Stimulated activated CD8-positive, alpha-beta memory T cell treated with anti-CD3 and anti-CD28 coated beads, Interleukin-4, amount 100 ng/mL, for 24 hours (primary cell): ENCODE measurements at regions not wholly inside any gene's neighbourhood (a gene's known extent, or its start where the extent isn't known, plus 50 kb on each side); places are given as distances from the start of the nearest gene placed in this dataset.
"Not testable (repeated sequence)": the region's sequence is repeated elsewhere in the genome, so short reads cannot be mapped to it uniquely, and the experiment has no call there.

ENCODE experiments used
- DNase-seq: peaks from one replicate; pipeline ENCODE4 v3.0.0-alpha.2; 2020; ENCODE audit warnings: low read depth

DNA sequence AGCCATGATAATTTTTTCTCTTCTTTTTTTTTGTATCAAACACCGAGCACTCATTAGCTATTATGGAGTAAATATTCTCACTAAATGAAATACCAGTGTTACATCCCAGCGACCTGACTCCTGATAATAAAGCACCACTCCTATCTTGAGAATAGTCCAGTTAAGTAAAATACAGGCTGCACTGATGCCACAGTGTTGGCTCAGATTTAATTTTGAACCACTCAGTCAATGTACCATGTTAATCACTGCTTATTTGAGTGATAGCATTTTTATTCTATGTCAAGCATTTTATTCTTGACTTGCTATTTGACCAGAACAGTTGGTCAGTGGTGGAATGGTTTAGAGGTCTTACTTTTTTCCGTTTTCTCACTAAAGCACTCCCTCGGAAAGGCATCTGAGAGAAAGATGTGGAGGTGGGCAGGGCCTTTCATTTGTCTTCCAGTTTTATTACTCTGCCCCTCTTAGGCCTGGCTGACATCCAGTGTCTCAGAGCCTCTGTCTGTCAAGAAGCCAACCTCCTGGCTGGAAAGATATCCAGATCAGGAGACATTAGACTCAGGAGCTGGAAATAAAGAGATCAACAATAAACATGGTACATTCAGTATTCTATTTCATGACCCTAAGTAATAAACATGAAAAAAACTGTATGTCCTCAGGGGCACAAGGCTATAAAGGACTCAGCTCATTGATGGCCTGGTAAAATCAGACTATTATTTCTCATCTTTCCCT is 457.8 kb downstream of the EPM2A start:
- DNase-seq, result no peak

DNA sequence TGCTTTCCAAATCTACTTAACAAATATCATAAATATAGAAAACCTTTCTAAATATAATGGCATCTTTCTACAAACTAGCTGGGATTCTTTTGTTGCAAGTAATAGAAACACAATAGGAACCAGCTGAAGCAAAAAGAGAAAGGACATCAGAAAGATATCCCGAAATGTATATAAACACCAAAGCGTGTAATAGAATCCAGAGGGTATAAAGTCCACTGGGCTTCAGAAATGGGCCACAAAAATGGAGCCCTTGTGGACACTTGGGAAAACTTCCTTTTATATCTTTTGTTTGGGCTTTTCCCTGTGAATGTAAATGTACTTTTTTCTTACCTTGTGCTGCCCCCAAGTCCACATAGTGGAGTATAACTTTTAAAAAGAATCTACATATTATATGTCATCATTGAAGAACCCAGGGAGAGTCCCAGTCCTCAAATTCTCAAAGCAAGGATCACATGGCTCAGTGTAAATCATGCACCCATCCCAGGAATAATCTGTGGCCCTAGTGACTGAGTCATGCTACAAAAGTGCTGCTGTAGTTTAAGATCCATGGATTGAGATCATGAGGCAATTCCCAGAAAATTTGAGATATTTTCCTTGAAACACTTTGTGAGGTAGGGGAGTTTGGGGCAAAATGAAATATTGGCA is 457.0 kb downstream of the EPM2A start:
- no peak for DNase-seq

DNA sequence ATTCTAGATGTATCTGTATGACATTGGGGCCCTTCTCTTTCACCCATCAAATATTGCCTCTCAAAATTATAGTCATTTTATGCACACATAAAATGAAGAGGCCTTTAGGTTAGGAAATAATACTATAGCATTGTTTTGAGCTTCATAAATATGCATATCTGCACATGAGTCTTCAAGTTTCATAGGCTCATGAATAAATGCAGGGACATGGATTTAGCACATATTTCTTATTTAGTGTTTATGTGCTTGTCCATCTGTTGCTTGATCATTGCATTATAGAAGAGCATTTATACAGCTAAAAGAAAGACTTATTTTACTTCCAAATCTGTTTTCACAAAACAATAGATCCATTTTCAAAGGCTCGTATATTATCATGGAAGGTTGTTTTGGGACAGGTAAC is 455.8 kb downstream of the EPM2A start:
- no peak for DNase-seq

DNA sequence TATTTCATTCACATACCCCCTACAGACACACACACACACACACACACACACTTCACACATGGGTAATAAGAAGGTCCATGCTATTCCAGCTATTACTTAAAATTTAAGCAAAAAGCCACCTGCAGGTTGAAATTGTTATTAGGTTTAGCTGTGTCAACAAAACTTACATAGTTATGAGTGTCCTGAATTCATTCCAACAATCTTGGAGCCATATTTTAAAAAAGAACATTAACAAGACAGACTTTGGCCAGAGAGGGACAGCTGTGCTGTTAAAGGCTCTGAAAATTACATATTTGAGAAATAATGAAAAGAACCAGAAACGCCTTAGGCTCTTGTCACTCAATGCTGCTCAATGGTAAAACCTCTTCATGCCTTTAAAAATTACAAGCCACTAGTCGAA is 455.3 kb downstream of the EPM2A start:
- DNase-seq, result no peak

DNA sequence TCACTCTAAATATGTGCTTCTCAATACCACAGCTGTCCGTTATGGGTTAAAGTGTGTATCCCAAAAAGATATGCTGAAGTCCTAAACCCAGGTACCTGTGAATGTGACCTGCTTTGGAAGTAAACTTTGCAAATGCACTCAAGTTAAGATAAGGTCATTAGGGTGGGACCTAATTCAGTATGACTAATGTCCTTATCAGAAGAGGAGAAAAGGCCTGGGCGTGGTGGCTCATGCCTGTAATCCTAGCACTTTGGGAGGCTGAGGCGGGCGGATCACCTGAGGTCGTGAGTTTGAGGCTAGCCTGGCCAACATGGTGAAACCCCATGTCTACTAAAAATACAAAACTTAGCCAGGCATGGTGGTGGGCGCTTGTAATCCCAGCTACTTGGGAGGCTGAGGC is 452.1 kb downstream of the EPM2A start:
- not testable (repeated sequence) for DNase-seq

DNA sequence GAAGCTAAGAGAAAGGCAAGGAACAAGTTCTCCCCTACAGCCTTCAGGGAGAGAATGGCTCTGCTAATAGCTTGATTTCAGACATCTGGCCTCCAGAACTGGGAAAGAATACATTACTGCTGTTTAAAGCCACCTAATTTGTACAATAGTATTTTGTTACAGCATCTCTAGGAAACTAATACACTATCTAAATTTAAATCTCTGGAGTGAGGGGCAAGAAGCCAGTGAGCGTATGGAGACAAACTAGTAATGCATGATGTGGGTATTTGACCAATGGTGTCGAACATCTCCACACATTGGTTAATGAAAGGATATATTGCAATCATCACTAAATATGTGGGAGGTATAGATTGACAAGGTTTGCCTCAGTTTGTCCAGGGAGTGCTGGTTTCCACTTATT is 451.5 kb downstream of the EPM2A start:
- DNase-seq, result no peak

DNA sequence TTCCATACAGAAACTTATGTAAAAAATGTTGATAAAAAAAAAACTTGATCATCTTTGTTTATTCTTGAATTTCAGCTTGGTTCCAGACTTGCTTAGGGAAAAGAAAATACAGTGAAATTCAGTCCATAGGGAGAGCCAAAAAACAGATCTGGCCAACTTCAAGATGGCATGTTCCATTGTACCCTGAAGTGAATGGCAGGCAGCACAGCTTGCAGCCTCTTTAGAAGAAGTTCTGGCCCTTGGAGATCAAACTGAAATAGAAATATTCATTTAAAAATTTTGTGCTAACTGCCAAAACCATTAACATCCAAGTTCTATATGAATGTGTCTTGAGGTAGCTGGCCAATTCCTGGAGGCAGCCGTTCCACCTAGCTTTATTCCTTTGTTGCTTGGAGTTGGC is 448.4 kb downstream of the EPM2A start:
- DNase-seq, result no peak

DNA sequence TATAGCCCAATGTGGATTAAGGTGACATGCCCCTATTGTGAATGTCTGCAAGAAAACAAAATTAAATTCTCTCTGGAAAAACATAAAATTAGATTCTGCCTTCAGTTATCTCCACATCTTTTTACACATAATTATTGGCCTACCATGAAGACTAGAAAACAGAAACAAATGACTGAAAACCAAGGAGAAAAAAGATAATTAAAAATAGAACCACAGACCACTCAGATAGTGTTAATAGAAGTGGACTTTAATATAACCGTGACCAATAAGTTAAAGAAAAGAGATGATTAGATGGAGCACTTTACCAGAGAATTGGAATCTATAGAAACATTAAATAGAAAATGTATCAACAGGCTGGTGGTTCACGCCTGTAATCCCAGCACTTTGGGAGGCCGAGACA is 445.7 kb downstream of the EPM2A start:
- no peak for DNase-seq

DNA sequence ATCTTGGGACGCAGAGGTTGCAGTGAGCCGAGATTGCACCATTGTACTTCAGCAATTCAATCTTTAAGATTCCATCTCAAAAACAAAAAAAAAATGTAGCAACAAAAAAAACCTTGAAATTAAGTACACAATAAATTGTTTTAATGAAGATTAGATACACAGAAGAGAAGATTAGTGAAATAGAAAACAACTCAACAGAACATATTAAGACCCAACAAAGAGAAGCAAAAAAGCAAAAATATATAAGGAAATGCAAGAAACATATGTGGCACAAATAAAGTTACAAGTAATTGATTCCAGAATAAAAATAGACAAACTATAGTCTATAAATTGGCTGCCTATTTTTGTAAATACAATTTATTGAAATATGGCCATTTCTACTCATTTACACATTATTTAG is 445.2 kb downstream of the EPM2A start:
- DNase-seq, result no peak

DNA sequence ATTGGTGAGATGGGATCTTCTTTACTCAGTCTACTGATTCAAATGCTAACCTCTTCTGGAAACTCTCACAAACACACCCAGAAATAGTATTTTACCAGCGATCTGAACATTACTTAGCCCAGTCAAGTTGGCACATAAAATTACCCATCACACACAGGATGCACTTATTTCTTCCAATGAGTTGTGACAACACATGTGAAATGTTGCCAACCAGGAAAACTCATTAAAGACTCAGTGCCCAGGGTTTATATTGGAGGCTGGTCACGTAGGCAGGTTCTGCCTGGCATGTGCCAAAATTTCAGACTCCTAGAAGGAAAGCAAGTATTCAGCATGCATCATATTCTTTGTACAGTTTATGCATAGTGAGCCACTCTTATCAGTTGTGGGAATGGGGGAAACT is 443.3 kb downstream of the EPM2A start:
- DNase-seq, result no peak

DNA sequence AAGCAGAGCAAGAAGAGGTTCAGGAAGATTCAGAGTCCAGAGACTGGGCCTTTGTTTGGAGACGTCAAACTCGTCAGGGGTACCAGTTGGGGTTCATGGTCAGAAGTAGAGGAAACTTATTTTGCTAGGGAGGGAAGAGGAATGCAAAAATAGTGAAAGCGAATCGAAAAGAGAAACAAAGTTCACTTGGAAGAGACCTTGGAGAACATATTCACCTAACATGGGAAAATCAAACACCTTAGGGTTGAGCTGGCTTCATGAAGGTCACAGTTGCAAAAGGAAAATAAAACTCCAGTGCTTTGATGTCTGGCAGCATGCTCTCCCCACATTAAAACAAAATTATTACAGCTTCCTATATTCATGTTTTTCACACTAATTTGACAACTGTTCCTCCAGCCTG is 440.4 kb downstream of the EPM2A start:
- no peak for DNase-seq

DNA sequence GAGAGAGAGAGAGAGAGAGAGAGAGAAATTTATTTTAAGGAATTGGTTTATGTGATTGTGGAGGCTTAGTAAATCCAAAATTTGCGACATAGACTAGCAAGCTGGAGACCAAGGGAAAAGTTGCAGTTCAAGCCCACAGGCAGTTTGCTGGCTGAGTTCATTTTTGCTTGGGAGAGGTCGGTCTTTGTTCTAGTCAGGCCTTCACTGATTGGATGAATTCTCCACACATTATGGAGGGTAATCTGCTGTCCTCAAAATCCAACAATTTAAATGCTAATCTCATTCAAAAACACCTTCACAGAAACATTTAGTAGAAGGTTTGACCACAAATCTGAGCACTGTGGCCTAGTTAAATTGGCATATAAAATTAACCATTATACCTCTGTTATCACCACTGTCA is 439.6 kb downstream of the EPM2A start:
- DNase-seq, result no peak

DNA sequence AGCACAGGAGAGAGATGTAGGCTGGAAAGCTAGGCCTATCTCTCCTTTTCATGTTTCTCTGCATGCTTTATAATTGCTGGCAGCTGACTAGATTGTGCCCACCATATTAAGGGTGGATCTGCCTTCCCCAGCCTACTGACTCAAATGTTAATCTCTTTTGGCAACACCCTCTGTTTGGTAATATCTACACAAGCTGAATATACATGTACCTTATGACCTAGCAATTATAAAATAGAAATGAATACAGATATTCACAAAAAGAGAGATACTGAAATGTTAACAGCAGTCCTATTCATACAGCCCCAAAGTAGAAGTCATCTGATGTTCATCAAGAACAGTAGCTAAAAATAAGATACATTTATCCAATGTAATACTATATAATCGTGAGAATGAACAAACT is 429.6 kb downstream of the EPM2A start:
- DNase-seq, result no peak

DNA sequence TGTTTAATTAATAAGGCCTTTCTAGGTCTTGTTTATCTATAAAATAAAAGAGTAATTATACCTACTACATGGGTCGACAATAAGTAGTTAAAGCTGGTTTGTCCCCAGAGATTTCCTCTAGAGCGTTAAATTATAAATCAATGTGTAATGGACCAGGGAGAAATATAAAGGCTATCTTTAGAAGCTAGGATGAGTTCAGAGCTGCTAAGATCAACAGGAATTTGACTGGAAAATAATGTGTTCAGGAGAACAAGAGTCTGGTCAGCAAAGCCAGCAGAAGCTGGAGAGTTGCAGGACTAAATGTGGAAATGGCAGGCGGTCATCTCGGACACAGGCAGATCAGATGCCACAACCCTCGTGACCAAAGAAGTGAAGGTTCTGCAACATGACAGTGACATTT is 428.8 kb downstream of the EPM2A start:
- DNase-seq, result no peak

DNA sequence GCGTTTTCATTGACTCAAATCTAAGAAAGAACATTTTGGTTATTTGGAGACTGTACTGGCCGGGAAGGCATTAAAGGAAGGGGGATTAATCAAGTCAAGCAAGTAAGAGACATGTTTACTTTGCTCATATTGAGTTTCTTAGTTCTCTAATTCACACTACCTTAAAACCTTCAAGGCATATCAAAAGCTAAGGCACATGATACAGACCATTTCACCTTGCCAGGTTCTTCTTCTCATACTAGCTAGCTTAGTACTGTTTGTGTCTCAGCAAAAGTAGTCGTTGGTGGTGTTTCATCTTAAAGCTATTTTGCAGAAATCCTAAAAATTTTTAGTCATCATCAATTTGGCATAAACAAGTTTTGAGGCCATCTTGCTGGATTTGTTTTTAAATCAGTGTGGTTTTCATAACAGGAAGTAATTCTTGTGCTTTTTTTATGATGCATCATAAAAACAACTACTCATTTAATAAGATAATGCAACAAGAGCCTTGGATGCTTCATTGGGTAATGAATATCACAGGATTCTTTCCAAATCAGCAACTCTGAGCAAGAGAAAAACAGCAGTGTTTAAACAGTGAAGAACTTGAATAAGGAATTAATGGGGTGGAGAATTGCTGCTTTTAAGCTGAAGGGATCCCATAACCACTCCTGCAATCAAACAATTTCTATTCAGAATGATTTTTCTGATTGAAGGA is 425.3 kb downstream of the EPM2A start:
- no peak for DNase-seq

DNA sequence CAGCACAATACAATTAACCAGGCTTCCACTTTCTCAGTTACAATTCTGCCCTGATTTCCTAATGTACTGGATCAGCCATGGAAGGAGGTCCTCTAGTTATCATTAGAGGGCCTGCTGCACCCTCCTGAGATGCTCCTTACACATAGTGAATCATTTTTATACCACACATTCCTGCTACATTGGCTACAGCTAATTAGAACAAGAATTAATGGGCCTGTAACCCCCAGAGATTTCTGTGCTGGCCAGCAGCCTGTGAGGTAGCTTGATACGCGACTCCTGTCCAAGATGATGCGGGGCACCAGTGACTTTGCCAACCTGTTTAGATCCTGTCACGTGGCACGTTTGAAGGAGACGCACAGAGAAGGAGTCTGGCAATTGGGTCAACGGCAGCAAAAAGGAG is 422.8 kb downstream of the EPM2A start:
- no peak for DNase-seq

DNA sequence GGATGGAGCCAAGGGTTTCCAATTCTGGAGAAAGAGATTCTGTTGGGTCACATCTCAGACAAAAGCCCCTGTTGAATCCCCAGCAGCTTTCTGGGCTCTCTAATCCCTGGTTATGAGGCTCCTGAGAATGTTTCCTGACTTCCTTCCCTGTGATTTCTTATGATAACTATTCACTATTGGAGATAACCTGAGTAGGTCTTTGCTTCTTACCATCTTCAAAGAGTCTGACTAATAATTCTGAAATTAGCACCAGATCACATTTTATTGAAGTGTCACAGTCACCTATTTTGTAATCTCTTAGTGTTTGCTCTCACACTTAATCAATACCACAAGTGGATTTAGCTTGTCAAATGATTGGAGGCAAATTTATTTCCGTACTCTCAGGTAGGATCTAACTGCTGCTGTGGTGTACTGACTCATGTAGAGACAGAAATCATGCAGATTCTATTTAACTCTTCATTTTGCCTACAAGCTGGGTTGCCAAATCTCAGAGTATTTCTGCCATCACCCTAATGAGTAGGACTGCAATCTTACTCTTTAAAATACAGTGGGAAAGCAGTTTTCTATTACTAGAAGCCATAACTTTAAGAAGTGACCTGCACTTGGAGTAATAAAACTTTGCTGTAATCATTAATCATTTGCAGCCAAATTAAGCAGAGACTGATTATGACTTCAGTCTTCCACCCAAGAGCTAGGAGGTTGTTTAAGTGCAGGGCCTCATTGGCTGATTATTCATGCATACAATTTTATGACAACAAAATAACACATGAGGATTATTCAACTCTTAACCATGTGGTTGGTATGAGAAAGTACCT is 422.1 kb downstream of the EPM2A start:
- no peak for DNase-seq

DNA sequence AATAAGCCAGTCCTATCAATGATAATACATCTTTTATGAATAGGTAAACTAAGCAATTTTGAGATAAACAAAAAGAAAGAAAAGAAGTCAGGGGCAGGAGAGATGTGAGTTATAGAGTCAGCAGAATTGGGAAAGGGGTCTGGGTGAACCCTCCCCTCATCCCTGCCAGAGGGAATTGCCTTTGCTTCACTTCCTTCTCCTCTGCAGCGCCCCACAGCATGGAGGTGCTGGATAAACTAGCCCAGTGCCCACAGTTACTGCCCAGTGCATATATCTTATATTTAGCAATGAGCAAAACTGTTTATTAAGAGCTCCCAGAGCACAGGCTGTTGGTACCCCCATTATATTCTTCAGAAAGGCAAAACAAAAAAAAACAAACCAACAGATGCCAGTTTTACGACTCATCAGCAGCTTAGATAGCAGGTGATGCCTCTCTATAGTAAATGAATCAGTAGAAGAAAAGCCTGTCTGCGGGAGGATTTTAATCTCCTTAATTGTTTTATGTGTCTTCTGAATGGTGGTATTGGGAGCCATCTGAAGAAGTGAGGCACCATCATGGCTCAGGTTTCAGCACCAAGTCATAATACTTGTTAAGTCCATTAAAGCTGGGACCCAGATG is 419.2 kb downstream of the EPM2A start:
- no peak for DNase-seq

DNA sequence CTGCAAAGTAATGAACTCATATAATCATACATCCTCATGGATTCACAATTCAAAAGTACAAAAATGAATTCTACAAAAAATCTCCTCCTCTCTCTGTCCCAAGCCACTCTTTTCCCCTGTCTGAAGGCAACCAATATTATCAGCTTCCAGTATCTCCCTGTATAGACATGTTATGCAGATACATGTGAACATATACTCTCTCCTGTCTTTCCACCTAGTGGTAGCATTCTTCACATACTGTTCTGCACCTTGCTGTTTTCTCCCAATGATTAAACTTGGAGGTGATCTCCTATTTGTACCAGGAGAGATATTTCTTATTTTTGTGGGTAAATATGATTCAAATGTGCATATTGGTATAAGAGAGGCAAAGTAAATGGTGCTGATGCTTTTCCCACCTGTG is 416.4 kb downstream of the EPM2A start:
- DNase-seq, result no peak

DNA sequence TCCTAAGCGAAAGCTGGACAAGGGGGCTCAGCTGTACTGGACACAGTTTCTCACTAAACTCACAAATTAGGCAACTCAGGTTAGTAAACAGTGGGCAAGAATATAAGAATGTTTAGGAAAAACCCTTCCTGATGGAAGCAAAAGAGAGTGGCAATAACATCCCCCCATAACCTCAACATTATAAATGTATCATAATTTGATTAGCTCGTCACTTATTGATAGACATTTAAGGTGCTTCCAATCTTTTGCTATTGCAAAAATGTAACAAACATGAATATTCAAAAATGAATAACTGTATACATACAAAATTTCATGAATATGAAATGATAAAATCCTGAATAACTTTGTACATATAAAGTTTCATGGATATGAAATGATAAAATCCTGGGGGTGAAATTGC is 415.7 kb downstream of the EPM2A start:
- no peak for DNase-seq

DNA sequence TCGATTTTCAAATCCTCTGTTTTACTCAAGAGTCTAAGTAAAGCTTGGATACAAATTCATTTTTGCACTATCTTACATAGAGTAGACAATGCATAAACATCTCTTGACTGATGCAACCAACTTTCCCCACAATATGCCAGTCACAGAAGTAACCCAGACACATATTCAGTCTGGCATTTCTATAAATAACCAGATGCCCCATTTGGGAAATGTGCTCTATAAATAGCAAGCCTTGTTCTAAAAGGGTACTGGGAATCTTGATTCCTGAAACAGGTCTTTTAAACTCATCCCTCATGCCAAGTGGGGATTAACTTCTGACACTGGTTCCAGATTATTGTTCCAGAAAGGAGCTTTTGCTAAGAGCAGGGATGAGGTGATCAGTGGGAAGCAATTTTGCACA is 411.7 kb downstream of the EPM2A start:
- no peak for DNase-seq

DNA sequence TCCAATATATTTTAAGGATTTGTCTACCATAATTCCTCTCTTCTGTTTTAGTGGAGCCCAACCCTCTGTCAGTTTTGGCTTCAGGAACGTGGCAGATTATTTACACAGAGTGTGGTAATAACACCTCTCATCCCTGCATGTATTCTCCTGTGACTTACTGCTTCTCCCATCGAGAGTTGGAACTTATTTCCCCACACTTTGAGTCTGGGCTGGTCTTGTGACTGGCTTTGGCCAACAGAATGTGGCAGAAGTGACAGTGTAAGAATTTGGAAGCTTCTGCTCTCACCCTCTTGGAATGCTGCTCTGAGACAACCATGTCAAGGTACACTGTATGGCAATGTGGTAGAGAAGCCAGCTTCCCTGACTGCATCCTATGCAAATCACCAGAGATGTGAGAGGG is 407.7 kb downstream of the EPM2A start:
- no peak for DNase-seq
